DOHH2 (cell line): ENCODE measurements at regions not wholly inside any gene's neighbourhood (a gene's known extent, or its start where the extent isn't known, plus 50 kb on each side); places are given as distances from the start of the nearest gene placed in this dataset.

Experiments used
- H3F3A ChIP-seq: fragments of 200-600 bp; sonication (generic), shearing (Covaris generic); 2 replicates; pipeline ENCODE4 v1.6.0; 2016; ENCODE audit warnings: antibody characterized with exemption, mild to moderate bottlenecking; ENCODE audit not compliant: control insufficient read depth, insufficient read depth
- H3K27ac ChIP-seq: fragments of 200-600 bp; sonication (generic); 2 replicates; pipeline ENCODE4 v1.5.1; 2014; ENCODE audit warnings: low read depth, mild to moderate bottlenecking, low read length, moderate library complexity
- H3K27me3 ChIP-seq: fragments of 200-600 bp; sonication (generic); 2 replicates; pipeline ENCODE4 v1.6.1; 2014; ENCODE audit warnings: mild to moderate bottlenecking, low read length, mixed read lengths; ENCODE audit not compliant: control insufficient read depth
- H3K36me3 ChIP-seq: fragments of 200-600 bp; sonication (generic); 2 replicates; pipeline ENCODE4 v1.6.1; 2014; ENCODE audit warnings: mild to moderate bottlenecking, low read length, moderate library complexity, mixed read lengths; ENCODE audit not compliant: control insufficient read depth
- H3K4me1 ChIP-seq: fragments of 200-600 bp; sonication (generic); 2 replicates; pipeline ENCODE4 v1.6.1; 2014; ENCODE audit warnings: mild to moderate bottlenecking, low read length, mixed read lengths; ENCODE audit not compliant: control insufficient read depth
- H3K4me2 ChIP-seq: fragments of 200-600 bp; sonication (generic); 2 replicates; pipeline ENCODE4 v1.6.0; 2014; ENCODE audit warnings: mild to moderate bottlenecking, low read length, moderate library complexity
- H3K4me3 ChIP-seq: fragments of 200-600 bp; sonication (generic); 2 replicates; pipeline ENCODE4 v1.5.1; 2014; ENCODE audit warnings: mild to moderate bottlenecking, low read length, mixed read lengths
- H3K79me2 ChIP-seq: fragments of 200-600 bp; sonication (generic); 2 replicates; pipeline ENCODE4 v1.6.1; 2014; ENCODE audit warnings: mild to moderate bottlenecking, low read length, mixed read lengths; ENCODE audit not compliant: control insufficient read depth
- H3K9me2 ChIP-seq: fragments of 200-600 bp; sonication (generic); replicated peaks from 2 replicates; pipeline ENCODE4 v1.6.1; 2014; ENCODE audit warnings: mild to moderate bottlenecking, low read length, mixed read lengths; ENCODE audit not compliant: control insufficient read depth
- H3K9me3 ChIP-seq: fragments of 200-600 bp; sonication (generic); 2 replicates; pipeline ENCODE4 v1.6.1; 2014; ENCODE audit warnings: antibody characterized with exemption, low read length, mixed read lengths; ENCODE audit not compliant: control insufficient read depth, insufficient read depth
- H4K20me1 ChIP-seq: fragments of 200-600 bp; sonication (generic); 2 replicates; pipeline ENCODE4 v1.6.0; 2014; ENCODE audit warnings: low read depth, mild to moderate bottlenecking, antibody characterized with exemption, low read length, moderate library complexity; ENCODE audit not compliant: control insufficient read depth, insufficient read depth
- CTCF ChIP-seq: fragments of 200-600 bp; sonication (generic); IDR thresholded peaks from one replicate; pipeline ENCODE4 v1.5.1; 2014; ENCODE audit warnings: antibody characterized with exemption, mild to moderate bottlenecking, low read depth, low read length; ENCODE audit not compliant: poor library complexity, severe bottlenecking
- EZH2phosphoT487 ChIP-seq: fragments of 200-600 bp; sonication (generic); IDR thresholded peaks from 2 replicates; pipeline ENCODE4 v1.6.1; 2017; ENCODE audit warnings: borderline replicate concordance, mild to moderate bottlenecking, antibody characterized with exemption, low read length, moderate library complexity, mixed read lengths

GRCh38 chr1:69404486-69404885 lies 163.2 kb upstream of the LRRC7 start:
- no peak overlapping the region for H3K4me2 ChIP-seq
- H4K20me1 ChIP-seq = no peaks in the 10 kb centered on the region
- no peaks in the 10 kb centered on the region for H3K4me1 ChIP-seq
- H3K36me3 ChIP-seq = no peaks in the 10 kb centered on the region
- no peaks in the 10 kb centered on the region for H3K27me3 ChIP-seq
- no peaks in the 10 kb centered on the region for H3K79me2 ChIP-seq
- H3F3A ChIP-seq = no peaks in the 10 kb centered on the region
- no peak overlapping the region for H3K27ac ChIP-seq
- H3K9me2 ChIP-seq = no peaks in the 10 kb centered on the region
- TF ChIP-seq EZH2phosphoT487 = no peak
- no peak for TF ChIP-seq CTCF
- no peak overlapping the region for H3K4me3 ChIP-seq
- no peaks in the 10 kb centered on the region for H3K9me3 ChIP-seq

- H3K9me3 ChIP-seq = no peaks in the 10 kb centered on the region
- no peak overlapping the region for H3K4me3 ChIP-seq
- H3F3A ChIP-seq = no peaks in the 10 kb centered on the region
- H4K20me1 ChIP-seq = no peaks in the 10 kb centered on the region
- H3K9me2 ChIP-seq = no peaks in the 10 kb centered on the region
- no peak overlapping the region for H3K27ac ChIP-seq
- no peak for TF ChIP-seq CTCF
- TF ChIP-seq EZH2phosphoT487 = no peak
- H3K4me2 ChIP-seq = no peak overlapping the region
- H3K36me3 ChIP-seq = no peaks in the 10 kb centered on the region
- no peaks in the 10 kb centered on the region for H3K79me2 ChIP-seq
- H3K27me3 ChIP-seq = no peaks in the 10 kb centered on the region
- H3K4me1 ChIP-seq = no peaks in the 10 kb centered on the region
Measured at GRCh38 chr1:69406244-69406643, 161.5 kb upstream of the LRRC7 start.

GRCh38 chr1:69409731-69410456 lies 157.8 kb upstream of the LRRC7 start:
- H3K4me3 ChIP-seq = no peak overlapping the region
- H3K4me1 ChIP-seq = no peaks in the 10 kb centered on the region
- H3K9me2 ChIP-seq = no peaks in the 10 kb centered on the region
- no peaks in the 10 kb centered on the region for H3K79me2 ChIP-seq
- no peak overlapping the region for H3K27ac ChIP-seq
- no peaks in the 10 kb centered on the region for H3K9me3 ChIP-seq
- H3K27me3 ChIP-seq = no peaks in the 10 kb centered on the region
- no peak overlapping the region for H3K4me2 ChIP-seq
- H4K20me1 ChIP-seq = no peaks in the 10 kb centered on the region
- TF ChIP-seq CTCF (no peak), EZH2phosphoT487 (no peak)
- no peaks in the 10 kb centered on the region for H3F3A ChIP-seq
- no peaks in the 10 kb centered on the region for H3K36me3 ChIP-seq
